Psoas muscle (tissue), 7 donors: ENCODE measurements at regions not wholly inside any gene's neighbourhood (a gene's known extent, or its start where the extent isn't known, plus 50 kb on each side); places are given as distances from the start of the nearest gene placed in this dataset.
A peak's percentile ranks its signal among the peaks of the same experiment; 100 is the strongest.
"Not testable (repeated sequence)": the region's sequence is repeated elsewhere in the genome, so short reads cannot be mapped to it uniquely, and the experiment has no call there.

Experiments used
- ATAC-seq, 4 donors: fragments of 200-7000 bp; cut with Tn5 transposase; one replicate each; pipeline ENCODE4 v1.9.1; 2020; ENCODE audit warnings: moderate library complexity in 3 of 4, mild to moderate bottlenecking in 2 of 4
- DNase-seq, 2 donors: peaks; one replicate each; pipeline ENCODE4 v3.0.0-alpha.2; 2020
- H3K27ac ChIP-seq: fragments of 200-600 bp; one replicate; pipeline ENCODE4 v1.8.0; 2022
- H3K27me3 ChIP-seq, 3 donors: fragments of 200-600 bp in 1 of 3; one replicate each; pipeline versions ENCODE4 v1.6.1 to v1.8.0; 2013 to 2022; ENCODE audit warnings: low read length in 2 of 3, mild to moderate bottlenecking in 2 of 3, moderate library complexity in 1 of 3; ENCODE audit not compliant: insufficient read depth in 3 of 3
- H3K36me3 ChIP-seq, 2 donors: fragments of 200-600 bp in 1 of 2; one replicate each; pipeline versions ENCODE4 v1.6.1 to v1.8.0; 2013 to 2022; ENCODE audit warnings: low read depth in 1 of 2, mild to moderate bottlenecking in 1 of 2, moderate library complexity in 1 of 2; ENCODE audit not compliant: insufficient read depth in 1 of 2
- H3K4me1 ChIP-seq: fragments of 200-600 bp; one replicate; pipeline ENCODE4 v1.8.0; 2022
- H3K4me3 ChIP-seq: fragments of 200-600 bp; one replicate; pipeline ENCODE4 v1.8.0; 2022; ENCODE audit warnings: mild to moderate bottlenecking
- H3K9me3 ChIP-seq: fragments of 200-600 bp; one replicate; pipeline ENCODE4 v1.8.0; 2022
- CTCF ChIP-seq: fragments of 200-600 bp; IDR thresholded peaks from one replicate; pipeline ENCODE4 v1.8.0; 2022; ENCODE audit warnings: antibody characterized with exemption
- WGBS, 3 donors: extraction: QIAGEN DNeasy Blood & Tissue Kit; methylation state at CpG; one replicate each; pipeline versions ENCODE4 v1.1.6 to v1.1.7; 2013; 5-methylcytosine and 5-hydroxymethylcytosine counted together
- intact Hi-C, 2 donors: fragments of 100-400 bp; cut with DNase I; formaldehyde crosslinking; loops; one replicate each; pipeline versions ENCODE4 v1.11.0 to v1.14.2; 2022
- donor health status: healthy with polysubstance abuse.
- donor health status: DM: no; HTN: no; CAD: no; lungs with moderate emphysema.
- donor health status: Bipolar disorder and iron deficiency.
- donor health status: healthy.
- donor health status: DM: yes; HTN: yes; CAD: no.
- donor health status: DM: no; HTN: no; CAD: no.
- donor health status: DM: yes; HTN: yes; CAD: no.

- H3K27ac ChIP-seq, ATAC-seq, intact Hi-C loops, H3K4me1 ChIP-seq, H3K36me3 ChIP-seq, H3K4me3 ChIP-seq, H3K9me3 ChIP-seq, DNase-seq, H3K27me3 ChIP-seq: not testable (repeated sequence)
- WGBS, 3 donors = 83 to 89% (median 86%) methylated on average over 6 of the region's 6 CpGs
Measured at GRCh38 chr4:4084171-4084570, 142.6 kb downstream of the OTOP1 start.

- 34 to 42% (median 41%) methylated on average over 6 to 7 of the region's 7 CpGs for WGBS, 3 donors
- H3K36me3 ChIP-seq, H3K27me3 ChIP-seq, DNase-seq, ATAC-seq, H3K27ac ChIP-seq, H3K4me3 ChIP-seq, intact Hi-C loops, H3K9me3 ChIP-seq, H3K4me1 ChIP-seq: not testable (repeated sequence)
Measured at GRCh38 chr4:4089716-4090419, 136.9 kb downstream of the OTOP1 start.

- H3K36me3 ChIP-seq, H3K4me1 ChIP-seq, intact Hi-C loops, H3K9me3 ChIP-seq, DNase-seq, ATAC-seq, H3K27ac ChIP-seq, H3K27me3 ChIP-seq, H3K4me3 ChIP-seq: not testable (repeated sequence)
- WGBS, 3 donors = 35 to 49% (median 38%) methylated on average over 4 of the region's 4 CpGs
Measured at GRCh38 chr4:4090720-4091119, 136.0 kb downstream of the OTOP1 start.

- H3K4me3 ChIP-seq, H3K36me3 ChIP-seq, H3K27me3 ChIP-seq, DNase-seq, H3K27ac ChIP-seq, ATAC-seq, intact Hi-C loops, H3K9me3 ChIP-seq, H3K4me1 ChIP-seq: not testable (repeated sequence)
- 58 to 78% (median 73%) methylated on average over 4 of the region's 4 CpGs for WGBS, 3 donors
Measured at GRCh38 chr4:4092159-4092558, 134.6 kb downstream of the OTOP1 start.

- DNase-seq, H3K9me3 ChIP-seq, H3K4me1 ChIP-seq, H3K4me3 ChIP-seq, ATAC-seq, H3K27me3 ChIP-seq, H3K27ac ChIP-seq, intact Hi-C loops, H3K36me3 ChIP-seq: not testable (repeated sequence)
- 46 to 69% (median 66%) methylated on average over 2 to 3 of the region's 4 CpGs for WGBS, 3 donors
Measured at GRCh38 chr4:4099610-4100009, 127.1 kb downstream of the OTOP1 start.

- ATAC-seq, DNase-seq, H3K27ac ChIP-seq, H3K9me3 ChIP-seq, H3K4me1 ChIP-seq, H3K36me3 ChIP-seq: not testable (repeated sequence)
- intact Hi-C loops = loop anchor here in 1 of 2 donors (5.0 kb wide), 1 partner anchor 120 kb away; no protein-coding TSS in a partner anchor
- 0 to 1% (median 1%) methylated on average over 5 to 33 of the region's 36 CpGs for WGBS, 3 donors
- peak overlapping the region; percentile 46 for H3K4me3 ChIP-seq
- H3K27me3 ChIP-seq = peaks cover 0 to 17% (median 0%) of the 10 kb centered on the region in 3 donors
Measured at GRCh38 chr4:4106923-4107322, 119.8 kb downstream of the OTOP1 start.

- H3K9me3 ChIP-seq, H3K4me1 ChIP-seq, H3K36me3 ChIP-seq, H3K27ac ChIP-seq: not testable (repeated sequence)
- TF ChIP-seq CTCF = peak; percentile 66
- WGBS, 3 donors = 10 to 44% (median 13%) methylated on average over 10 to 50 of the region's 52 CpGs
- Histone ChIP-seq H3K4me3 (peak overlapping the region; percentile 46), H3K27me3 (peaks cover 0 to 17% (median 0%) of the 10 kb centered on the region in 3 donors)
- intact Hi-C loops = loop anchor here in 1 of 2 donors (5.0 kb wide), 1 partner anchor 120 kb away; no protein-coding TSS in a partner anchor
- DNase-seq (peak; percentile 49 to 59), ATAC-seq (peak in 1 of 4 donors; percentile 62)
Measured at GRCh38 chr4:4107411-4108107, 119.2 kb downstream of the OTOP1 start.

GRCh38 chr4:4115381-4115780, 111.3 kb downstream of the OTOP1 start:
- ATAC-seq, H3K36me3 ChIP-seq, H3K4me3 ChIP-seq, intact Hi-C loops, DNase-seq, H3K27me3 ChIP-seq, H3K27ac ChIP-seq, H3K9me3 ChIP-seq, H3K4me1 ChIP-seq: not testable (repeated sequence)
- 70 to 82% (median 79%) methylated on average over 13 of the region's 13 CpGs for WGBS, 3 donors

GRCh38 chr4:4116901-4117300, 109.8 kb downstream of the OTOP1 start:
- H3K4me3 ChIP-seq, H3K4me1 ChIP-seq, DNase-seq, H3K36me3 ChIP-seq, H3K9me3 ChIP-seq, H3K27me3 ChIP-seq, intact Hi-C loops, H3K27ac ChIP-seq, ATAC-seq: not testable (repeated sequence)
- WGBS, 3 donors = 47 to 49% methylated on average over 1 of the region's 1 CpG; no CpG with 5 or more reads in 1 of the 3 donors

- H3K9me3 ChIP-seq, ATAC-seq, H3K27me3 ChIP-seq, H3K27ac ChIP-seq, DNase-seq, intact Hi-C loops, H3K4me3 ChIP-seq, H3K4me1 ChIP-seq, H3K36me3 ChIP-seq: not testable (repeated sequence)
- WGBS, 3 donors = 66 to 81% (median 77%) methylated on average over 8 of the region's 8 CpGs
Measured at GRCh38 chr4:4134368-4134767, 92.4 kb downstream of the OTOP1 start.
